ENCODE measurements at regions not wholly inside any gene's neighbourhood (a gene's known extent, or its start where the extent isn't known, plus 50 kb on each side); places are given as distances from the start of the nearest gene placed in this dataset.

GRCh38 chr2:13009027-13009642, 292.4 kb downstream of the TRIB2 start:
- H3K4me3 Mint-ChIP-seq (ENCODE audit: unreplicated experiment): no peak overlapping the region
- H3K27ac Mint-ChIP-seq (ENCODE audit: unreplicated experiment): no peak overlapping the region
- peaks cover 14% of the 10 kb centered on the region for H3K4me1 Mint-ChIP-seq (ENCODE audit: unreplicated experiment)
- no peaks in the 10 kb centered on the region for H3K9me3 Mint-ChIP-seq (ENCODE audit: unreplicated experiment)
- TF ChIP-seq CTCF (IDR thresholded peaks at IDR 0.05; ENCODE audit: unreplicated experiment): no peak
- peaks cover 2% of the 10 kb centered on the region for H3K27me3 Mint-ChIP-seq (ENCODE audit: unreplicated experiment)
- DNase-seq (ENCODE audit: low spot score): no peak
- no peaks in the 10 kb centered on the region for H3K36me3 Mint-ChIP-seq (ENCODE audit: low read depth, unreplicated experiment)

DNA sequence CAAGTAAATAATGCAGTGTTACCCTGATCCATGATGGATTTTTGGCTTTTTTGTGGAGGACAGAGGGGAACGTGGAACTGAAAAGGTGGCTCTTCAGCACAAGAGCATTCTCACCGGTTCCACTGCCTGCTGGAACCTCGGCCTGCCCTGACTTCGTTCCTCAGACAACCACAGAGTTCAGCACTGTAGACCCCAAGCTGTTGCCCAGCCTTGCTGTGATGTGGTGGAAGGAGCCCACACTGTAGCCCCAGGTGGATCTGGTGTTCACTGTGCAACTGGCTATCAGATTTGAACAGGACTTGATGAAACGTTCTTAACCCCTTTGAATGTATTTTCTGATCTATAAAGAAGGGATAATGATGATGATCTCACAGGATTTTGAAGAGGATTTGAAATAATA, 293.5 kb downstream of the TRIB2 start:
- H3K9me3 Mint-ChIP-seq (ENCODE audit: unreplicated experiment): no peaks in the 10 kb centered on the region
- no peak overlapping the region for H3K27ac Mint-ChIP-seq (ENCODE audit: unreplicated experiment)
- H3K4me1 Mint-ChIP-seq (ENCODE audit: unreplicated experiment): peaks cover 15% of the 10 kb centered on the region
- TF ChIP-seq CTCF (IDR thresholded peaks at IDR 0.05; ENCODE audit: unreplicated experiment): no peak
- H3K27me3 Mint-ChIP-seq (ENCODE audit: unreplicated experiment): peaks cover 2% of the 10 kb centered on the region
- DNase-seq (ENCODE audit: low spot score): no peak
- H3K36me3 Mint-ChIP-seq (ENCODE audit: low read depth, unreplicated experiment): no peaks in the 10 kb centered on the region
- H3K4me3 Mint-ChIP-seq (ENCODE audit: unreplicated experiment): no peak overlapping the region

DNA sequence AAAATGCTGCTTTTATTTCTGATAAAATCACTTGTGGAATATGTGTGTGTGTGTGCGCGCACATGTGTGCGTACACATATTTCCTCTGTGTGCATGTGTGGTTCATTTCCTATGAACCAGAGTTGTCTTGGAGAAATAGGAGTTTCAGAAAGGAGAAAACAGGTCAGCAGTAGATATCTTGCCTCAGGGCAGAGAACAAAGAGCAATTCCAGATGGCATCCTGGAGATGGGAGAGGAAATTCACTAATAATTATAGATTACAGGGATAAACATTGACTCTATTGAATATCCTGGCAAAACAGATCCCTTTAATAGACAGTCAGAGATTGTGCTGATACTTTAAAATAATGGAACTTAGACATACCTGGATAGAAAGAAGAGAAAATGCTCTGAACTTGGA, 298.0 kb downstream of the TRIB2 start:
- Mint-ChIP-seq H3K4me3 (ENCODE audit: unreplicated experiment) (no peak overlapping the region), H3K9me3 (ENCODE audit: unreplicated experiment) (no peaks in the 10 kb centered on the region), H3K36me3 (ENCODE audit: low read depth, unreplicated experiment) (no peaks in the 10 kb centered on the region), H3K4me1 (ENCODE audit: unreplicated experiment) (peaks cover 4% of the 10 kb centered on the region), H3K27me3 (ENCODE audit: unreplicated experiment) (peaks cover 2% of the 10 kb centered on the region), H3K27ac (ENCODE audit: unreplicated experiment) (no peak overlapping the region)
- no peak for DNase-seq (ENCODE audit: low spot score)
- TF ChIP-seq CTCF (IDR thresholded peaks at IDR 0.05; ENCODE audit: unreplicated experiment): no peak

GRCh38 chr2:13015532-13016320, 299.0 kb downstream of the TRIB2 start:
- no peaks in the 10 kb centered on the region for H3K36me3 Mint-ChIP-seq (ENCODE audit: low read depth, unreplicated experiment)
- peaks cover 2% of the 10 kb centered on the region for H3K27me3 Mint-ChIP-seq (ENCODE audit: unreplicated experiment)
- no peak overlapping the region for H3K27ac Mint-ChIP-seq (ENCODE audit: unreplicated experiment)
- no peak overlapping the region for H3K4me3 Mint-ChIP-seq (ENCODE audit: unreplicated experiment)
- no peak for TF ChIP-seq CTCF (IDR thresholded peaks at IDR 0.05; ENCODE audit: unreplicated experiment)
- peaks cover 4% of the 10 kb centered on the region for H3K4me1 Mint-ChIP-seq (ENCODE audit: unreplicated experiment)
- DNase-seq (ENCODE audit: low spot score): no peak
- no peaks in the 10 kb centered on the region for H3K9me3 Mint-ChIP-seq (ENCODE audit: unreplicated experiment)

DNA sequence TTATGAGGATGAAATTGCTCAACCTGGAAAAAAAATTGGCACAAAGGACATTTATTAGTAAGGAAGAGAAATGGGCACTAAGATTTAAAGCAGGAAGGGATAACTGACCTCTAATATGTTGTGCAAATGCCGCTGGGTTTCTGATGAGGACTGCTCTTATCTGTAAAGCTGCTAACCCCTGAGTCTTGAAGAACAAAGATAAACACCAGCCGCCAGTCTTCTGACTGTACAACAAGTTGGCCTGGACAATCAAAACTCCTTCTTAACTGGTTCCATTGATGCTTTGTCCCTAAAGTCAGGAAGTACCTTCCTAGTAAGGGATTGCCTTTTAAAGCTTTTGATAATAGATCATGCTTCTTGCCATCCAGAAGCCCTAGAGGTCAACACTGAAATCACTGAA, 301.8 kb downstream of the TRIB2 start:
- H3K27me3 Mint-ChIP-seq (ENCODE audit: unreplicated experiment): no peaks in the 10 kb centered on the region
- no peak overlapping the region for H3K27ac Mint-ChIP-seq (ENCODE audit: unreplicated experiment)
- peaks cover 4% of the 10 kb centered on the region for H3K4me1 Mint-ChIP-seq (ENCODE audit: unreplicated experiment)
- no peaks in the 10 kb centered on the region for H3K9me3 Mint-ChIP-seq (ENCODE audit: unreplicated experiment)
- DNase-seq (ENCODE audit: low spot score): no peak
- H3K36me3 Mint-ChIP-seq (ENCODE audit: low read depth, unreplicated experiment): no peaks in the 10 kb centered on the region
- no peak overlapping the region for H3K4me3 Mint-ChIP-seq (ENCODE audit: unreplicated experiment)
- no peak for TF ChIP-seq CTCF (IDR thresholded peaks at IDR 0.05; ENCODE audit: unreplicated experiment)
